ENCODE measurements at regions not wholly inside any gene's neighbourhood (a gene's known extent, or its start where the extent isn't known, plus 50 kb on each side); places are given as distances from the start of the nearest gene placed in this dataset.

GRCh38 chr5:91848453-91848852, 465.3 kb upstream of the ARRDC3 start:
- TF ChIP-seq CTCF (conservative IDR thresholded peaks at IDR 0.05; ENCODE audit: low read depth in 2 of 2) (no peak), REST (IDR thresholded peaks at IDR 0.05; ENCODE audit: unreplicated experiment) (no peak), POLR2AphosphoS5 (IDR thresholded peaks at IDR 0.05; ENCODE audit: low read depth) (no peak), EZH2phosphoT487 (IDR thresholded peaks at IDR 0.05; ENCODE audit: unreplicated experiment) (no peak), EZH2 (IDR thresholded peaks at IDR 0.05; ENCODE audit: low read depth, unreplicated experiment) (no peak), ETS1 (IDR thresholded peaks at IDR 0.05) (no peak)

Data from GM23338 (cell line).